OCI-LY1 (cell line): ENCODE measurements at regions not wholly inside any gene's neighbourhood (a gene's known extent, or its start where the extent isn't known, plus 50 kb on each side); places are given as distances from the start of the nearest gene placed in this dataset.

Experiments used
- EZH2 ChIP-seq: fragments of 200-600 bp; sonication (generic), shearing (Covaris generic); IDR thresholded peaks from 2 replicates; pipeline ENCODE4 v1.8.0; 2017; ENCODE audit warnings: borderline replicate concordance, mixed run types, mild to moderate bottlenecking, antibody characterized with exemption, low read length, moderate library complexity, mixed read lengths
- TF ChIP-seq, protein P1 (sequence below): fragments of 200-600 bp; sonication (generic), shearing (Covaris generic); IDR thresholded peaks from 2 replicates; pipeline ENCODE4 v1.5.1; 2017; ENCODE audit warnings: mild to moderate bottlenecking, antibody characterized with exemption, low read length, moderate library complexity, mixed read lengths

GRCh38 chr6:86412057-86412456 lies 525.3 kb upstream of the HTR1E start:
- TF ChIP-seq, protein P1, sequence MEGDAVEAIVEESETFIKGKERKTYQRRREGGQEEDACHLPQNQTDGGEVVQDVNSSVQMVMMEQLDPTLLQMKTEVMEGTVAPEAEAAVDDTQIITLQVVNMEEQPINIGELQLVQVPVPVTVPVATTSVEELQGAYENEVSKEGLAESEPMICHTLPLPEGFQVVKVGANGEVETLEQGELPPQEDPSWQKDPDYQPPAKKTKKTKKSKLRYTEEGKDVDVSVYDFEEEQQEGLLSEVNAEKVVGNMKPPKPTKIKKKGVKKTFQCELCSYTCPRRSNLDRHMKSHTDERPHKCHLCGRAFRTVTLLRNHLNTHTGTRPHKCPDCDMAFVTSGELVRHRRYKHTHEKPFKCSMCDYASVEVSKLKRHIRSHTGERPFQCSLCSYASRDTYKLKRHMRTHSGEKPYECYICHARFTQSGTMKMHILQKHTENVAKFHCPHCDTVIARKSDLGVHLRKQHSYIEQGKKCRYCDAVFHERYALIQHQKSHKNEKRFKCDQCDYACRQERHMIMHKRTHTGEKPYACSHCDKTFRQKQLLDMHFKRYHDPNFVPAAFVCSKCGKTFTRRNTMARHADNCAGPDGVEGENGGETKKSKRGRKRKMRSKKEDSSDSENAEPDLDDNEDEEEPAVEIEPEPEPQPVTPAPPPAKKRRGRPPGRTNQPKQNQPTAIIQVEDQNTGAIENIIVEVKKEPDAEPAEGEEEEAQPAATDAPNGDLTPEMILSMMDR: no peak
- no peak for TF ChIP-seq EZH2
